Activated CD8-positive, alpha-beta memory T cell treated with anti-CD3 and anti-CD28 coated beads for 4 hours (primary cell): ENCODE measurements at regions not wholly inside any gene's neighbourhood (a gene's known extent, or its start where the extent isn't known, plus 50 kb on each side); places are given as distances from the start of the nearest gene placed in this dataset.
"Not testable (repeated sequence)": the region's sequence is repeated elsewhere in the genome, so short reads cannot be mapped to it uniquely, and the experiment has no call there.

Experiments
- DNase-seq, 2 donors: peaks; one replicate each; pipeline ENCODE4 v3.0.0-alpha.2; 2020; ENCODE audit warnings: low read depth in 2 of 2

GRCh38 chr5:79924936-79925893, 65.8 kb downstream of the MTX3 start:
- DNase-seq = no peak

GRCh38 chr5:79923431-79923830, 67.6 kb downstream of the MTX3 start:
- DNase-seq = no peak

GRCh38 chr5:79922626-79923025, 68.4 kb downstream of the MTX3 start:
- no peak for DNase-seq

DNA sequence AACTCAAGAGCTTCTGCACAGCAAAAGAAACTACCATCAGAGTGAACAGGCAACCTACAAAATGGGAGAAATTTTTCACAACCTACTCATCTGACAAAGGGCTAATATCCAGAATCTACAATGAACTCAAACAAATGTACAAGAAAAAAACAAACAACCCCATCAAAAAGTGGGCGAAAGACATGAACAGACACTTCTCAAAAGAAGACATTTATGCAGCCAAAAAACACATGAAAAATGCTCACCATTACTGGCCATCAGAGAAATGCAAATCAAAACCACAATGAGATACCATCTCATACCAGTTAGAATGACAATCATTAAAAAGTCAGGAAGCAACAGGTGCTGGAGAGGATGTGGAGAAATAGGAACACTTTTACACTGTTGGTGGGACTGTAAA, 83.6 kb downstream of the MTX3 start:
- not testable (repeated sequence) for DNase-seq

DNA sequence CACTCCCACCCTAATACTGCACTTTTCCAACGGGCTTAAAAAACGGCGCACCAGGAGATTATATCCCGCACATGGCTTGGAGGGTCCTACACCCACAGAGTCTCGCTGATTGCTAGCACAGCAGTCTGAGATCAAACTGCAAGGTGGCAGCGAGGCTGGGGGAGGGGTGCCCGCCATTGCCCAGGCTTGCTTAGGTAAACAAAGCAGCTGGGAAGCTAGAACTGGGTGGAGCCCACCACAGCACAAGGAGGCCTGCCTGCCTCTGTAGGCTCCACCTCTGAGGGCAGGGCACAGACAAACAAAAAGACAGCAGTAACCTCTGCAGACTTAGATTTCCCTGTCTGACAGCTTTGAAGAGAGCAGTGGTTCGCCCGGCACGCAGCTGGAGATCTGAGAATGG, 88.5 kb downstream of the MTX3 start:
- not testable (repeated sequence) for DNase-seq

DNA sequence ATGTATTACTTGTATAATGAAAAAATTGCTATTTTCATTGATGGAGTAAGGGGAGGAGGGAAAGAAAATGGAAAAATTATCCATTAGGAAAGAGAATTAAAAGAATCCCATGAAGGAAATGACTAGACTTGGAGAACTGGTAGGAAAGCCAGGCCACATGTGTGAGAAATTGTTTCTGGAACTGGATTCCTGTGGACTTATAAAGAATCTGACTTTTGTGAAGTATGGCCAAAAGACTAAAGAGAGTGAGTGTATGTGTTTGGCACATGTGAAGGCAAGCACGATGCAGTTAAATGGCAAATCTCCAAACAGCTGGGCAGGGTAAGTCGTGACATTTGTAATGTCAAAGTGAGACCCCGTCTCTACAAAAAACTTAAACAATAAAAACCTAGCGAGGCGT, 89.4 kb downstream of the MTX3 start:
- DNase-seq = no peak

DNA sequence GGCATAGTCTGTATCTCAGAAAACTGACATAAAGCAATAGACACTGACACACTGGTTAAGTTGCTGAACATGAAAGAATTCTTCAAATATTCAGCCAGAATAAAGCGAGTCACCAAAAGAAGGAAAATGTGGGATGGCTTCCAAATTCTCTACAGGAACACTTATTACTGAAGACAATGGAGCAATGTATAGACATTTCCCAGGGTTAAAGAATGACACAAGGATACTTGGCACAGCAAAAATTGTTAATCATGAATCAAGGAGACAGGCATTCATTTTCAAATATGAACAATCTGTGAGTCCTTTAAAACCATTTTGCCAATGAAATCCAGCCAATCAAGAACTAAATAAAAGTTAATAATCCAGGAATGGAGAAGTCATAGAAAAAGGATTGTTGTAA, 92.5 kb downstream of the MTX3 start:
- DNase-seq = no peak

GRCh38 chr5:79893976-79894375, 97.1 kb downstream of the MTX3 start:
- no peak for DNase-seq

- DNase-seq = no peak
Measured at GRCh38 chr5:79893485-79893884, 97.6 kb downstream of the MTX3 start.

GRCh38 chr5:79890930-79891249, 100.2 kb downstream of the MTX3 start:
- no peak for DNase-seq

DNA sequence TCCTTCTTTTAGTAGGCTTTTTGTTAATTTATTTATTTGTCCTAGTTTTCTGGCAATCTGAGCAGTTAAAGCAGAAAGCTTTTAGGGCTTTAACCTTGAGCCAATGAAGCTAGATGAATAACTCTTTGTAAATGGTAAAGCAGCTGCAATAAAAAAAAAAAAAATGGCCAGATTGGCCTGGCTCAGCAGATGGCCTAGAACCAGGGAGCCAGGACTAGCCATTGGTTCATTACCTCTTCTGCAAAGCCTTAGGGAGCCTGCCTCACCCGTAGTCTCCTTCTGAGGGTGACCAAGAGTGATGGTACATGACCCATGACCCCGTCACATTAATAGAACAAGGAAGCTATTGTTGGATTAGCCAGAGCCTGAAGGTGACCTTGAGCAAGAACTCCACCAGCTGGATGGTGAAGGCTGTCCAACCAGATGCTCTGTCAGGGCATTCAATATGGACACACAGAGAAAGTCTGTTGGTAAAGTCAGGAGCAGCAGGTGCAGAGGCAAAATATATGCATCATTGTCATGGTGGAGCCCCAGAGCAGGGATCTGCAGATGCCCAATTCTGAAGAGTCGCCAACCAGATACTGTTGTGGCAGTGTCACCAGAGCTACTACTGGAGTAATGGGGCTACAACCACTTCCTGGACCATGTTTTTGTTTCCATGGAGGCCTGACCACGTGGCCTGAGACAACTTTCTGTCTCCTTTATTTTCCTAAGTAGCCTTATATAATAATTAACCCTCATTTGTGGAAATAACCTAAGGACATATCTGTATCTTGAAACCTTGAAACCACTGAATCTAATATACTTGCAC, 100.7 kb downstream of the MTX3 start:
- no peak for DNase-seq

- DNase-seq = no peak
Measured at GRCh38 chr5:79888643-79889042, 102.4 kb downstream of the MTX3 start.

DNA sequence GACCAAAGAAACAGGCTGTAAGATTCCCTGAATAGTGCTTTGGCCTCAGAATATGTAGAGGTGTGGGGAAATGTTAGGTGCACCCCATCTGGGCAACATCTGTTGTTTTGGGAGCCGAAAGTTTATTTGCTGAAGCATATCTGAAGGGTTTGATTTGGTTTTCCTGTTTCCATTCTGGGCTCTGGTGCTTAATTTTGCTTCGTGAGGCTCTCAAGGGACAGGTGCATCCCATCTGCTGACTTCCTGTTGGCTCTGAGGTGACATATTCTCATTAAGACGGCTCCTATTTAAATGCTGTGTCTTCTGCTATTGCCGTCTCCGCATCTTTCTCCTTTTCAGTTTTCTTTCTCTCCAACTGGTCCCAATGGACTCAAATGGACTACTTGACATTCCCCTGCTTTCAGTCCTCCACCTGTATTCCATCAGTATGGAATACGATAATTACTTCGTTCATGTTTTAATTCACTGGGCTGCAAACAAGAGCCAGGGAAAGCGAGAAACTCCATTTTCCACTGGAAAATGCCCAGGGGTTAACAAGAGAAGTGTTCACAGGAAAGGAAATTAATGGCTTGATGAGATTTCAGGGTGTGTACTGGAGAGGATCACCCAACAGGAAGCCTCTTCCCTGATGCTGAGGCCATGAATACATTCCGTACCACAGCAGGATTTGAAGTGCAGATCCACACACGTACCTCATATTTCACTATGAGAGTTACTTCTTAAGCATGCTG, 104.0 kb downstream of the MTX3 start:
- DNase-seq = no peak

GRCh38 chr5:79886456-79886855, 104.6 kb downstream of the MTX3 start:
- DNase-seq = no peak

DNA sequence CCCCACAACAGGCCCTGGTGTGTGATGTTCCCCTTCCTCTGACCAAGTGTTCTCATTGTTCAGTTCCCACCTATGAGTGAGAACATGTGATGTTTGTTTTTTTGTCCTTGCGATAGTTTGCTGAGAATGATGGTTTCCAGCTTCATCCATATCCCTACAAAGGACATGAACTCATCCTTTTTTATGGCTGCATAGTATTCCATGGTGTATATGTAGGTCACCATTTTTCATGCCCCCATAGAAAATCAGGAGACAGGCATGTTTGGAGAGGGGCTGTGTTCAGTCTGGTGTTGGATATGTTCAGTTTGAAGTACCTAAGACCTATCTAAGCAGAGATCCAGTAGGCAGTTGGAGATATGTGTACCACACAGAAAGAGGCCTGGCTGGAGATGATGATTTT, 111.2 kb downstream of the MTX3 start:
- DNase-seq = not testable (repeated sequence)

DNA sequence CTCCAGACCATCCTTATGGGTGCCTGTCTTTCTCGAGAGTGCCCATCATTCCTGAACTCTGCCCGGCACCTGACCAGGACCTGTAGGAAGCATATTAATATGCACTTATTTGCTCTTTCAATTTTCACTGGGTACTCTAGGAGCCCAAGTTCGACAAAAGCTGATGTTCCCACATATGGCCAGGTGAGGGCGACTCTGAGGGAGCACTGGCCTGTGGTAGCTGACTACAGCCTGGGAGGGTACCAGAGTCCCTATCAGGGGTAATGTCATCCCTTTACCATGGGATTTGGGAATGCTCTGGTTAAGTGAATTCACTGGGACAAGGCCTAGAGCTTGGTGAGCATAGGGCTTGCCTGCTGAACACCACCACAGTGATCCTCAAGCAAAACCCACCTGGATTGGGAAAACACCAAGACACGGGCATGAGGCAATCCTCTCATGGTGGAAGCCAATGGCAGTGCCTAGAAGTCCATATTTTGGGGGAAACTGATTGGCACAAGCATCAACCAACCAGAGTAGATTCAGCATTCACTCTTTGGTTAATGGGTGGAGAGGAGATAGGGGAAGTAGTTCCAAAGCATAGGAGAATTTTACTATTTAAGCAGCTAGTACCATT, 112.2 kb downstream of the MTX3 start:
- no peak for DNase-seq

DNA sequence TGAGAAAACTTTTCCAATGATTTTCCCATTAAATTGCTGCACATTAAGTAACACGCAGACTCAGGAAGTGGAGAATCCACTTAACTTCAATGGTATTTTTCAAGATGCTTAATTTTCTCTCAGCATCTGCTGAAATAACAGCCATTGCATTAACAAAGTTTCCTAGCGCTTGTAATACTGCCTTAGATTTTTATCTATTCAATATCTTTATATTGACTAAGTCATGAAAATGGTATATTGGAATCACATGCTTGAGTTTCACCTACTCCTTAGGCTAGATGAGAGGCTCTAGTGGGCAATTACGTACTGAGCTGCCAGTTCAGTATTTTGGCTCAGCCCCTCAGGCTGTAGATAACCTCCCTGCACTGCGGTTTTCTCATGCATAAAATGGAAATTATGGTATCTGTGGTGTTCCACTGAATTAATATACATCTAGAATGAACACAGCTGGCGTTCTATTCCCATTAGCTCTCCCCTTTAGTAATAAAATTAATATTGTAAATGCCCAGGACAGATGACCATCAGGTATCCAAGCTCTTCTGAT, 112.9 kb downstream of the MTX3 start:
- no peak for DNase-seq

DNA sequence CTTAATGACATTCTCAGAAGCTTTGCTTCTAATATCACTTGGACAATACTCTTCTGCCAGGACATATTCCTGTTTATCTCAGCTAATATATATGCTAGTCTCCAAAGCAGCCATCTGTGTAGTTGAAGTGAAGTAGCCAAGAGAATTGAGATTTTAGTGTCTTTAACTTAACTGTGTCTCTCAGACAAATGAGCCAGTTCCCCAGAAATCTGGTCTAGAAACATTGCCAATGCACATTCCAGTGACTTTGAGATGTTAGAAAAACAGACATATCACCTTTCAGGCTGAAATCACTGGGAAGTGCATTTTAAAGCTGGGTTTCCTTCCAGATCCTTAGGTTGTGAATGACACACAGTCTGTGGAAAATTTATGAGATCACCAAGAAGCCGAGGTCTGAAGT, 114.6 kb downstream of the MTX3 start:
- DNase-seq = no peak

DNA sequence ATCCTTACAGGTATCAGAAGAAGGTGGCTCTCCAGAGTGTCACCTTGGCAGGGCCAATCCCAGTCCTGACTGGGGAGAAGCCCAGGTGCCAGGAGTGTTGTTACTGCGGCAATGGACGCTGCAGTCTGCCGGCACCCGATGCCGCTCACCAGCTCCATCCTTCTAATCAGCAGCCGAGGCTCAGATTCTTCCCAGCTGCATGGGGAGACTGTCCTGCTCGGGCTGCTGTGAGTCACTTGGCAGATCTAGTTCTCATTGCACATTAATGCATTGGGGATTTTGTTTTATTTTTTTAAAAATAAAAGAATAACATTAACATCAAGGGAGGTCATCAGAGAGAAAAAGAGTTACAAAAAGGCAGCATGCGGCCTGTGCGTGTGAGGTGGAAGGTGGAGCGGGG, 115.8 kb downstream of the MTX3 start:
- no peak for DNase-seq

DNA sequence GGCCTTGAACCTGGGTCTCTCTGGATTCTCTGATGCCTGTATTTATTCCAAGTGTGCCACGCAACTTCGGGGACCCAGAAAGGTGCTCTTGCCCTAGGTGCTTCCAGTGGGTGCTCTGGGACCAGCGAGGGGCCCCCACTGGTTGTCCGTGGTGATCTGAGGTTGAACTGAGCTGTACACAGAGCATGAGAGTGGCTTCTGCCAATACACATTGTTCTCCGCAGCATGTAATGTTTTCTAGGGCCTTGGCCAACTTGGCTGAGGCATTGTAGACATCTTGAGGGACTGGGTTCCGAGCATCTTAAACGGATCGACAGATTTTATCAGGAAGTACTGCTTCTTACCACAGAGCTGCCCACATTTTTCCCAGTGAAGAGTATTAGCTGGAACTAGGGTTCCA, 117.9 kb downstream of the MTX3 start:
- no peak for DNase-seq

DNA sequence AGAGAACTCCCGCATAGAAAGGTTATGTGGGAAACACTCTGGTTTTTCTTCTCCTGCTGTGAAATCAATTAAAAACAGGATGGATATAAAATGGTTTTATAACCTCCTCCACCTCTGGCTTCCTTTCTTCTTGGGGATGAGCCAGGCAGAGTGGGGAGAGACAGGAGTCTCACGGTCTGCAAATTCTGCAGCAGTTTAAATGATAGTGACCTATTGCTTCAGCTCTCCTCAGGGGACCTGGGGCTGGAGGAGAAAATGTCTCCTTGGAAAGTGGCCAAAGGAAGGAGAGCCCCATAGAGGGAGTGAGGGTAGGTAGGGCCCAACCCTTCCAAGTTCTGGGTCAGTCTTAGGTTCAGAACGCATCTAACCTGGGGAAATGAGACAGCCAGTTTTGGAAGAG, 118.8 kb downstream of the MTX3 start:
- DNase-seq = no peak
